GM10266 (cell line): ENCODE measurements at regions not wholly inside any gene's neighbourhood (a gene's known extent, or its start where the extent isn't known, plus 50 kb on each side); places are given as distances from the start of the nearest gene placed in this dataset.

Source experiments
- DNase-seq: peaks from one replicate; pipeline ENCODE4 v3.0.0; 2012; ENCODE audit errors: extremely low spot score
- TF ChIP-seq, protein P1 (sequence below): IDR thresholded peaks from 2 replicates; pipeline ENCODE4 v1.5.1; 2012; ENCODE audit warnings: mild to moderate bottlenecking, low read depth; ENCODE audit not compliant: control insufficient read depth, insufficient read depth; ENCODE audit errors: missing control alignments

GRCh38 chr2:177314722-177315264, 50.3 kb upstream of the NFE2L2 start:
- no peak for DNase-seq
- TF ChIP-seq, protein P1, sequence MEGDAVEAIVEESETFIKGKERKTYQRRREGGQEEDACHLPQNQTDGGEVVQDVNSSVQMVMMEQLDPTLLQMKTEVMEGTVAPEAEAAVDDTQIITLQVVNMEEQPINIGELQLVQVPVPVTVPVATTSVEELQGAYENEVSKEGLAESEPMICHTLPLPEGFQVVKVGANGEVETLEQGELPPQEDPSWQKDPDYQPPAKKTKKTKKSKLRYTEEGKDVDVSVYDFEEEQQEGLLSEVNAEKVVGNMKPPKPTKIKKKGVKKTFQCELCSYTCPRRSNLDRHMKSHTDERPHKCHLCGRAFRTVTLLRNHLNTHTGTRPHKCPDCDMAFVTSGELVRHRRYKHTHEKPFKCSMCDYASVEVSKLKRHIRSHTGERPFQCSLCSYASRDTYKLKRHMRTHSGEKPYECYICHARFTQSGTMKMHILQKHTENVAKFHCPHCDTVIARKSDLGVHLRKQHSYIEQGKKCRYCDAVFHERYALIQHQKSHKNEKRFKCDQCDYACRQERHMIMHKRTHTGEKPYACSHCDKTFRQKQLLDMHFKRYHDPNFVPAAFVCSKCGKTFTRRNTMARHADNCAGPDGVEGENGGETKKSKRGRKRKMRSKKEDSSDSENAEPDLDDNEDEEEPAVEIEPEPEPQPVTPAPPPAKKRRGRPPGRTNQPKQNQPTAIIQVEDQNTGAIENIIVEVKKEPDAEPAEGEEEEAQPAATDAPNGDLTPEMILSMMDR: no peak

- TF ChIP-seq, protein P1: no peak
- no peak for DNase-seq
These were observed 50.8 kb upstream of the NFE2L2 start for GRCh38 chr2:177315364-177315763.

- no peak for DNase-seq
- TF ChIP-seq, protein P1: no peak
These were observed 52.2 kb upstream of the NFE2L2 start for GRCh38 chr2:177316756-177317155.

GRCh38 chr2:177317443-177317842, 52.9 kb upstream of the NFE2L2 start:
- TF ChIP-seq, protein P1: no peak
- no peak for DNase-seq

DNA sequence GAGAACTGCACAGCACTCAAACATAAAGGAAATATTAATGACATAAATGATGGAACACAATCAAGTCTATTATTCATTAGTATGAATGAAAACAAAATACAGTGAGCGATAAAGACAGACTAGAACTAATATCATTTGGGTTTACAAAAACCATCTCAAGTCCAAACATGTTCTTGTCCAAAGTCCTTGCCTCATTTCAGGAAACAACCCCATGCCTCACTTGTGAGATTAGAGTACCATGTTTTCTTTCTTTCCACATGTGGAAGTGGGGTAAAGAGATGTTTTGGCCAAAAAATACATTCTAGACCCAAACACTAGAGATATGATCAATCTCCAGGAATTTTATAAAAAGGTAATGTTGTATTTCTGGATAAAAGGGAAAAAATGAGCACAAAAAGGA, 53.3 kb upstream of the NFE2L2 start:
- TF ChIP-seq, protein P1: no peak
- no peak for DNase-seq

DNA sequence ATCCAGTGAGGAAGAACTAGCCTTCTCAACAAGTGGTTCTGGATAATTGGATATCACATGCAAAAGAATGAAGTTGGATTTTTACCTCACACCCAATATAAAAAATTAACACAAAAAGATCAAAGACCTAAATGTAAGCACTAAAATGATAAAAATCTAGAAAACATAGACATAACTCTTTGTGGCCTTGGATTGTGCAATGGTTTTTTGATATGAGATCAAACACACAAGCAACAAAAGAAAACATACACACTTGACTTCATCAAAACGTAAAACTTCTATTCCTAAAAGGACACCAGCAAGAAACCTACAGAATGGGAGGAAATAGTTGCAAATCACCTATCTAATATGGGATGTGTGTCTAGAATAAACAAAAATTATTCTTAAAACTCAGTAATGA, 54.1 kb upstream of the NFE2L2 start:
- TF ChIP-seq, protein P1: no peak
- no peak for DNase-seq

GRCh38 chr2:177320596-177320995, 56.1 kb upstream of the NFE2L2 start:
- DNase-seq: no peak
- TF ChIP-seq, protein P1: no peak
